Glutamatergic neuron (in vitro differentiated cells): ENCODE measurements at regions not wholly inside any gene's neighbourhood (a gene's known extent, or its start where the extent isn't known, plus 50 kb on each side); places are given as distances from the start of the nearest gene placed in this dataset.

Experiments used
- DNase-seq: peaks from one replicate; pipeline ENCODE4 v3.0.0; 2022
- H3K27ac Mint-ChIP-seq: one replicate; pipeline ENCODE4 v1.8.0; 2020; ENCODE audit warnings: mild to moderate bottlenecking, mixed read lengths, inconsistent platforms; ENCODE audit not compliant: unreplicated experiment
- H3K27me3 Mint-ChIP-seq: one replicate; pipeline ENCODE4 v1.8.0; 2020; ENCODE audit warnings: mild to moderate bottlenecking, moderate library complexity, mixed read lengths, inconsistent platforms; ENCODE audit not compliant: unreplicated experiment
- H3K36me3 Mint-ChIP-seq: one replicate; pipeline ENCODE4 v1.8.0; 2020; ENCODE audit warnings: mild to moderate bottlenecking, mixed read lengths, inconsistent platforms; ENCODE audit not compliant: unreplicated experiment
- H3K4me1 Mint-ChIP-seq: one replicate; pipeline ENCODE4 v1.8.0; 2020; ENCODE audit warnings: mild to moderate bottlenecking, low read depth, mixed read lengths, inconsistent platforms; ENCODE audit not compliant: unreplicated experiment
- H3K4me3 Mint-ChIP-seq: one replicate; pipeline ENCODE4 v1.8.0; 2020; ENCODE audit warnings: mild to moderate bottlenecking, mixed read lengths, inconsistent platforms; ENCODE audit not compliant: unreplicated experiment
- H3K9me3 Mint-ChIP-seq: one replicate; pipeline ENCODE4 v1.8.0; 2020; ENCODE audit warnings: mild to moderate bottlenecking, moderate library complexity, mixed read lengths, inconsistent platforms; ENCODE audit not compliant: unreplicated experiment
- TF ChIP-seq, protein P1 (sequence below): fragments of 200-600 bp; sonication (generic); IDR thresholded peaks from one replicate; pipeline ENCODE4 v1.5.0; 2021; ENCODE audit not compliant: partially characterized antibody, unreplicated experiment

DNA sequence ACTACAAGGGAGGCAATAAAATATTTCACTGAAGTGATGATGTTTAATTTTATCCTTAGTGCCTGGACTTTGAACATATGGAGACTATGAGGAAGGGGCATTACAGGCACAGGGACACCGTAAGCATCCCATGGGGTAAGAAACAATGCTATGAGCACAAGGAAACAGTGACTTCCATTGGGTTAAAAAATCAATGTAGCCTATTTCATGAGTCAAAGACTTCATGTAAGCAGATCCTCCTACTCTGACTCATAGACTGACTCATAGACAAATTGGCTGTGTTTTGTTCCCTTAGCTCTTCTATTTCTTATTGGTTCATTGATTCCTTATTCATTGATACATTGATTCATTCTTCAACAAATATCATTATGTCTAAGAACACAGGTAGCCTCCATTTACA, 351.0 kb downstream of the PRELID2 start:
- Mint-ChIP-seq H3K9me3 (no peaks in the 10 kb centered on the region), H3K27me3 (no peaks in the 10 kb centered on the region), H3K27ac (no peak overlapping the region), H3K36me3 (no peaks in the 10 kb centered on the region), H3K4me3 (no peak overlapping the region), H3K4me1 (no peaks in the 10 kb centered on the region)
- DNase-seq: no peak
- TF ChIP-seq, protein P1, sequence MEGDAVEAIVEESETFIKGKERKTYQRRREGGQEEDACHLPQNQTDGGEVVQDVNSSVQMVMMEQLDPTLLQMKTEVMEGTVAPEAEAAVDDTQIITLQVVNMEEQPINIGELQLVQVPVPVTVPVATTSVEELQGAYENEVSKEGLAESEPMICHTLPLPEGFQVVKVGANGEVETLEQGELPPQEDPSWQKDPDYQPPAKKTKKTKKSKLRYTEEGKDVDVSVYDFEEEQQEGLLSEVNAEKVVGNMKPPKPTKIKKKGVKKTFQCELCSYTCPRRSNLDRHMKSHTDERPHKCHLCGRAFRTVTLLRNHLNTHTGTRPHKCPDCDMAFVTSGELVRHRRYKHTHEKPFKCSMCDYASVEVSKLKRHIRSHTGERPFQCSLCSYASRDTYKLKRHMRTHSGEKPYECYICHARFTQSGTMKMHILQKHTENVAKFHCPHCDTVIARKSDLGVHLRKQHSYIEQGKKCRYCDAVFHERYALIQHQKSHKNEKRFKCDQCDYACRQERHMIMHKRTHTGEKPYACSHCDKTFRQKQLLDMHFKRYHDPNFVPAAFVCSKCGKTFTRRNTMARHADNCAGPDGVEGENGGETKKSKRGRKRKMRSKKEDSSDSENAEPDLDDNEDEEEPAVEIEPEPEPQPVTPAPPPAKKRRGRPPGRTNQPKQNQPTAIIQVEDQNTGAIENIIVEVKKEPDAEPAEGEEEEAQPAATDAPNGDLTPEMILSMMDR: no peak

DNA sequence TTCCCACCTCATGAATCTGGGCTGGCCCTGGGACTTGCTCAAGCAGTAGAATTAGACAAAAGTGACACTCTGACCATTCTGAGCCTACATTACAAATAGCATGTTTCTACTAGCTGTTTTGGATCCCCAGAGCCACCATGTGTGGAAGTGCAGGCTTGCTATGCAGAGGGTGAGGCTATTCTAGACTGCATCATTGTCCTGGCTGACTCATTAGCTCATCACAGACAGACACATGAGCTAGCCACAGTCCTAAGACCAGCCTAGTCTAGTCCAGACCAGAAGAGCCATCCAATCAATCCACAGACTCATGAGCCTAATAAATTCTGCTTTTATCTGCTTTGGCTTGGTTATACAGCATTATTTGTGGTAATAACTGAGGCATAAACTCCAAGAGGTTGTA, 351.9 kb downstream of the PRELID2 start:
- no peaks in the 10 kb centered on the region for H3K27me3 Mint-ChIP-seq
- H3K4me3 Mint-ChIP-seq: no peak overlapping the region
- H3K9me3 Mint-ChIP-seq: no peaks in the 10 kb centered on the region
- no peaks in the 10 kb centered on the region for H3K4me1 Mint-ChIP-seq
- DNase-seq: no peak
- H3K36me3 Mint-ChIP-seq: no peaks in the 10 kb centered on the region
- TF ChIP-seq, protein P1: no peak
- no peak overlapping the region for H3K27ac Mint-ChIP-seq

DNA sequence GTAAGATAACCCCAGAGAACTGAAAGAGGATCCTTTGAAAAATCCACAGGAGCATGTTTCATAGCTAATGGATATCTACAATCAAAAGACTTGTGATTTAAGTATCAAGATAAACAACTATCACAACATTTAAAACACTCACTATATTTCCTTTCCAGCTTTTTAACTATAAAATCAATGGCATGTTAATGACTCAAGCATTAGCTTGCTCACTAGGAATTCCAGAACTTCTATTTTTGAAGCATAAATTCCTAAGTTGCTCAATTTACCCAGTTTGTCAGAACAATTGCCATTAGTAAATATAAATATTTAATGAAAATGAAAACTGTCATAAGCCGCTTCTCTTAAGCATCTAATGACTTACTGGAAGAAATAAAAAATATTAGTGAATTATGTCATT, 355.3 kb downstream of the PRELID2 start:
- Mint-ChIP-seq H3K27ac (no peak overlapping the region), H3K36me3 (no peaks in the 10 kb centered on the region), H3K4me3 (no peak overlapping the region), H3K27me3 (no peaks in the 10 kb centered on the region), H3K9me3 (no peaks in the 10 kb centered on the region), H3K4me1 (no peaks in the 10 kb centered on the region)
- TF ChIP-seq, protein P1: no peak
- no peak for DNase-seq

DNA sequence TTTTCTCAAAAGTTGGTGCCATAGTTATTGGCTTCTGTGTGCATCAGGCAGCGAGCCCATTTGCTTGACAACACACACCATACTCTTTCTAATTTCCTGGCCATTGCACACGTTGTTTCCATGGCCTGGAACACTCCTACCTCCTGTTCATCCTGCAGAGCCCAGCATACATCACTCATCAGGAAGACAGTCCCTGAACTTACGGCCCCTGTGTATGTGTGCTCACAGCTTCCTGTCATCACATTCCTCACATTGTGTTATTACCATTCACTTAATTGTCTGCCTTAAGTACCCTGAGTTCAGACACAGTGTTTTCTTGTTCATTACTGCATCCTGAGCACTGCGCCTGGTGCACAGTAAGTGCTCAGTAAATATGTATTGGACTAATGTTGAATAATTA, 355.9 kb downstream of the PRELID2 start:
- TF ChIP-seq, protein P1: no peak
- Mint-ChIP-seq H3K27me3 (no peaks in the 10 kb centered on the region), H3K36me3 (no peaks in the 10 kb centered on the region), H3K4me3 (no peak overlapping the region), H3K4me1 (no peaks in the 10 kb centered on the region), H3K27ac (no peak overlapping the region), H3K9me3 (no peaks in the 10 kb centered on the region)
- no peak for DNase-seq

DNA sequence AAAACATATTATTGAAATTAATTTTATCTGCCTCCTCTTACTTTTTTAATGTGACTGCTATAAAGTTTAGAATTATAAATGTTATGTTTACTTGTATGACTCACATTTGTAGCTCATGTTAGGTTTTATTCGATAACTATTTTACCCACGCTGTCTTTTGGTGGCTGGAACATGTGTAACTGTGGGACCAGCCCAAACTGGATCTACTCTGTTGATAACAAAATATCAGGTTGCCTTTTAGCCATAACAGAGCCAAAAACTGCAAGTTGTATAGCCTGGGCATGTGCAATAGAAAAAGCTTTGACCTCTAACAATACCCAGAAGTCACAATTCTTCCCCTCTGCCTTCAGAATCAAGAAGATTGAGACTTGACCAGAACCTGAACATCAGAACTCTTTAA, 356.5 kb downstream of the PRELID2 start:
- no peak overlapping the region for H3K27ac Mint-ChIP-seq
- H3K27me3 Mint-ChIP-seq: no peaks in the 10 kb centered on the region
- no peaks in the 10 kb centered on the region for H3K4me1 Mint-ChIP-seq
- no peaks in the 10 kb centered on the region for H3K36me3 Mint-ChIP-seq
- TF ChIP-seq, protein P1: no peak
- no peaks in the 10 kb centered on the region for H3K9me3 Mint-ChIP-seq
- DNase-seq: no peak
- no peak overlapping the region for H3K4me3 Mint-ChIP-seq
